ENCODE measurements at regions not wholly inside any gene's neighbourhood (a gene's known extent, or its start where the extent isn't known, plus 50 kb on each side); places are given as distances from the start of the nearest gene placed in this dataset.
A peak's percentile ranks its signal among the peaks of the same experiment; 100 is the strongest.

GRCh38 chr12:97134495-97134894 lies 227.4 kb downstream of the NEDD1 start:
- no peak for DNase-seq
- Mint-ChIP-seq H3K27ac (no peak overlapping the region), H3K27me3 (ENCODE audit: insufficient read depth) (no peaks in the 10 kb centered on the region), H3K9me3 (peaks cover 9% of the 10 kb centered on the region), H3K36me3 (ENCODE audit: low read depth) (no peaks in the 10 kb centered on the region), H3K4me3 (no peak overlapping the region), H3K4me1 (peaks cover 22% of the 10 kb centered on the region)
- 94% methylated on average over 1 of the region's 1 CpG; no CpG with 5 or more reads in 1 of the 2 experiments for WGBS, 2 experiments (ENCODE audit: insufficient coverage in 1 of 2, insufficient read length in 1 of 2)
- H3K27me3 ChIP-seq (ENCODE audit: control insufficient read depth, insufficient read depth, low read length, poor library complexity, severe bottlenecking): no peaks in the 10 kb centered on the region
- H3K36me3 ChIP-seq (ENCODE audit: control insufficient read depth, insufficient read depth, low read length): no peaks in the 10 kb centered on the region
- H3K4me1 ChIP-seq (ENCODE audit: control insufficient read depth, insufficient read depth, low read length): peaks cover 9% of the 10 kb centered on the region
- peaks cover 4% of the 10 kb centered on the region for H3K9me3 ChIP-seq (ENCODE audit: control insufficient read depth, low read length)
- peak; percentile 69 for TF ChIP-seq CTCF (conservative IDR thresholded peaks at IDR 0.05)
- H3K4me3 ChIP-seq (ENCODE audit: low read length): no peak overlapping the region
- H3K27ac ChIP-seq (ENCODE audit: low read depth, low read length): no peak overlapping the region
- no peak overlapping the region for H3K9ac ChIP-seq (ENCODE audit: extremely low read depth, low read length, poor library complexity, severe bottlenecking)

GRCh38 chr12:97140355-97140754 lies 233.3 kb downstream of the NEDD1 start:
- 83 to 96% methylated on average over 1 to 4 of the region's 4 CpGs for WGBS, 2 experiments (ENCODE audit: insufficient coverage in 1 of 2, insufficient read length in 1 of 2)
- no peaks in the 10 kb centered on the region for H3K4me1 ChIP-seq (ENCODE audit: control insufficient read depth, insufficient read depth, low read length)
- no peak overlapping the region for H3K27ac Mint-ChIP-seq
- no peak overlapping the region for H3K27ac ChIP-seq (ENCODE audit: low read depth, low read length)
- no peaks in the 10 kb centered on the region for H3K36me3 Mint-ChIP-seq (ENCODE audit: low read depth)
- no peaks in the 10 kb centered on the region for H3K27me3 ChIP-seq (ENCODE audit: control insufficient read depth, insufficient read depth, low read length, poor library complexity, severe bottlenecking)
- H3K4me3 ChIP-seq (ENCODE audit: low read length): no peak overlapping the region
- no peaks in the 10 kb centered on the region for H3K9me3 ChIP-seq (ENCODE audit: control insufficient read depth, low read length)
- no peaks in the 10 kb centered on the region for H3K36me3 ChIP-seq (ENCODE audit: control insufficient read depth, insufficient read depth, low read length)
- no peak overlapping the region for H3K9ac ChIP-seq (ENCODE audit: extremely low read depth, low read length, poor library complexity, severe bottlenecking)
- peaks cover 13% of the 10 kb centered on the region for H3K4me1 Mint-ChIP-seq
- DNase-seq: no peak
- TF ChIP-seq CTCF (conservative IDR thresholded peaks at IDR 0.05): no peak
- no peaks in the 10 kb centered on the region for H3K27me3 Mint-ChIP-seq (ENCODE audit: insufficient read depth)
- no peak overlapping the region for H3K4me3 Mint-ChIP-seq
- H3K9me3 Mint-ChIP-seq: no peaks in the 10 kb centered on the region

GRCh38 chr12:97142737-97143410 lies 235.8 kb downstream of the NEDD1 start:
- no peaks in the 10 kb centered on the region for H3K9me3 Mint-ChIP-seq
- Histone ChIP-seq H3K36me3 (ENCODE audit: control insufficient read depth, insufficient read depth, low read length) (no peaks in the 10 kb centered on the region), H3K27me3 (ENCODE audit: control insufficient read depth, insufficient read depth, low read length, poor library complexity, severe bottlenecking) (no peaks in the 10 kb centered on the region), H3K9me3 (ENCODE audit: control insufficient read depth, low read length) (no peaks in the 10 kb centered on the region), H3K9ac (ENCODE audit: extremely low read depth, low read length, poor library complexity, severe bottlenecking) (no peak overlapping the region), H3K27ac (ENCODE audit: low read depth, low read length) (peak overlapping the region; percentile 71), H3K4me1 (ENCODE audit: control insufficient read depth, insufficient read depth, low read length) (no peaks in the 10 kb centered on the region), H3K4me3 (ENCODE audit: low read length) (no peak overlapping the region)
- no peaks in the 10 kb centered on the region for H3K27me3 Mint-ChIP-seq (ENCODE audit: insufficient read depth)
- TF ChIP-seq CTCF (conservative IDR thresholded peaks at IDR 0.05): no peak
- no peaks in the 10 kb centered on the region for H3K36me3 Mint-ChIP-seq (ENCODE audit: low read depth)
- no peak for DNase-seq
- H3K4me1 Mint-ChIP-seq: peaks cover 15% of the 10 kb centered on the region
- WGBS, 2 experiments (ENCODE audit: insufficient coverage in 1 of 2, insufficient read length in 1 of 2): 75 to 85% methylated on average over 4 to 6 of the region's 6 CpGs
- H3K27ac Mint-ChIP-seq: peak overlapping the region; percentile 33
- no peak overlapping the region for H3K4me3 Mint-ChIP-seq

Data from endodermal cell (in vitro differentiated cells).